GM18526 (cell line): ENCODE measurements at regions not wholly inside any gene's neighbourhood (a gene's known extent, or its start where the extent isn't known, plus 50 kb on each side); places are given as distances from the start of the nearest gene placed in this dataset.

Experiments
- POLR2A ChIP-seq: IDR thresholded peaks from 3 replicates; pipeline ENCODE4 v1.6.1; 2011; ENCODE audit not compliant: insufficient read length; ENCODE audit errors: extremely low read depth

GRCh38 chr11:35046681-35047080 lies 92.3 kb upstream of the CD44 start:
- TF ChIP-seq POLR2A: no peak

DNA sequence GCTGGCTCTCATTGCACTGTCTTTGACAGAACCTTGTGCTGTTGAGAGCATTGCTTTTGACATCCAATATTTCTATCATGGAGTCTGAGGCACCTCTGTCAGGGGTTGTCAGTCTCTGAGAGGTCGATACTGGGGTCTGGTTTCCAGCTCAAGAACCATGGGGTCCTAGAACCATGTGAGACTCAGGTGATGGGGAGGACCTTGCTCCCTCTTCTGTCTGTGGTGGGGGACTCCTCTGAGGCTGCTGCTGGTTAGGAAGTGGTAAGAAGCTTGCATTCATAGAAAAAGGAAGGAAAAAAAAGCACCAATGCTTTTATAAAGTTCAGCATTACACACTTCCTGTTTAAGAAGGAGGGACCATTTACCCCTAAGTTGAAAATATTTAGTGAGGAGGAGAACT lies 91.8 kb upstream of the CD44 start:
- no peak for TF ChIP-seq POLR2A

DNA sequence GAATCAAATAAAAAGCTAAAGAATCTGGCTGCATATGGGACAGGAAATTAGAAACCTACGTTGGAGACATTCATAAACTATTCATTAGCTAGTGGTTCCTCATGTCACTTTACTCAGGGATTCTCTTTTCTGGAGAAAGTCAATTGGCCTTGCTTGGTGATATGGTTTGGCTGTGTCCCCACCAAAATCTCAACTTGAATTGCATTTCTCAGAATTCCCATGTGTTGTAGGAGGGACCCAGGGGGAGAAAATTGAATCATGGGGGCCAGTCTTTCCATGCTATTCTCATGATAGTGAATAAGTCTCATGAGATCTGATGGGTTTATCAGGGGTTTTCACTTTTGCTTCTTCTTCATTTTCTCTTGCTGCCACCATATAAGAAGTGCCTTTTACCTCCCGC lies 91.2 kb upstream of the CD44 start:
- TF ChIP-seq POLR2A: no peak

- TF ChIP-seq POLR2A: no peak
Measured at GRCh38 chr11:35049859-35050531, 89.0 kb upstream of the CD44 start.

DNA sequence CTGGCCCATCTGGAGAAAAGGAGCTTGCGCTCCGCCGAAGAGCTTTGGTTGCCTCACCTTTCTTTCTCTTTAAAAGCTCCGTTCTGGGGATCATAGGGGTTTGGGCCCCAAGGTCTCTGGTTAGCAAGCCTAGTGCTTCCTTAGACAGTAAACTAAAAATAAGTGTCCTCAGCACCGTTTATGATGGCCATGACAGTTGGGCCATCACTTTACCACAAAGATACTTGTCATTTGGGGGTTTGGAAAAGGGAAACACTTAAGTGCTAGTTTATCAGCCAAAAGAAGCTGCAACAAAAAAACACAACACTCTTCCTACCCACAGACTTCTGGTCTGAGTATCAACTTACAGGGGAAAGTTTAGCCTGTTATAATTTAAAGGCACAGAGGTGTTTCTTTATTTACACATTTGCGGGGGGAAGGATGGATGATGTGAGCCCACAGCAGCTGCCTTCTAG lies 88.4 kb upstream of the CD44 start:
- no peak for TF ChIP-seq POLR2A

DNA sequence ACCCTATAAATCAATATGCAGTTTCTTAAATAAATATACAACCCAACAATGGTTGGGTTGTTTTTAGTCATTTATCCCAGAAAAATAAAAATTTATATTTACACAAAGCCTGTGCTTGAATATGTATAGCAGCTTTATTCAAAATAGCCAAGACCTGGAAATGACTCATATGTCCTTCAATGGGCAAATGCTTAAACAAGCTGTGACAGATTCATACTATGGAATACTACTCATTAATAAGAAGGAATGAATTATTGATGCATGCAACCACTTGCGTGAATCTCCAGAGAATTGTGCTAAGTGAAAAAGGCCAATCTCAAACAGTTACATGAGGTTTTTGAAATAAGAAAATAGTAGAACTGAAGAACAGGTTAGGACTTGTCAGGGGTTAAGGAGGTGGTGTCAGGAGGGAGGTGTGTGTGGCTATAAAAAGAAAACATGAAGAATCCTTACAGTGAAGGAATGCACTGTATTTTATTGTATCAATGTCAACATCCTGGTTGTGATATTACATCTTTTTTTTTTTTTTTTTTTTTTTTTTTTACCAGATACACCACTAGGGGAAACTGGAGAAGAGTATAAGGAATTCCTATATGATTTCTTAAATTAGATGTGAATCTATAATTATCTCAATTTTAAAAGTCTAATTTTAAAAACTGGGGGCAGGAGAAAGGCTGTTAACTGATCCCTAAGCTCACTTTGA lies 82.4 kb upstream of the CD44 start:
- no peak for TF ChIP-seq POLR2A

GRCh38 chr11:35057926-35058668 lies 80.9 kb upstream of the CD44 start:
- TF ChIP-seq POLR2A: no peak

DNA sequence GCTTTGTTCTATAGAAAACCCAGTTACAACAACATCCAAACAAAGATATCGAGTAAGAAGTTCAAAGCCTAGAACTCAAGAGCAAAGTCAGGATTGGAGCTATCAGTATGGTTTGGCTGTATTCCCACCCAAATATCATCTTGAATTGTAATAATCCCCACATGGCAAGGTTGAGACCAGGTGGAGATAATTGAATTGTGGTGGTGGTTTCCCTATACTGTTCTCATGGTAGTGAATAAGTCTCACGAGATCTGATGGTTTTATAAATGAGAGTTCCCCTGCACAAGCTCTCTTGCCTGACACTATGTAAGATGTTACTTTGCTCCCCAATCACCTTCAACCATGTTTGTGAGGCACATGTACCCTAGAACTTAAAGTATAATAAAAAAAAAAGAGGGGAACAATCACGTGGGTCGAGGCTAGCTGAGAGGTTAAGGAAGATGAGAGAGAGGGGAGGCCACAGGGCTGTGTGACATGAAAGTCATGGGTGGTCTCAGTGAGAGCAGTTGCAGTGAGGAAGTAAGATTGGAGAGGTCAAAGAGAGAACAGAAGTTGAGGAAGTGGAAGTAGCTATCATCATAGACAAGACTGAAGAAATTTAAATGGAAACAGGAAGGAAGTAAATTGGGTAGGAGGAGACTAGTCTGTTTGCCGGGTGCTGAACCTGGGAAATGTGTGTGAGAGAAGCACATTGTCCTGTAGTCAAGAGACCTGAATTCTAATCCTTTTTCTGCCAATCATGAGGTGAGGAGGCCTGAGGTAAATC lies 80.1 kb upstream of the CD44 start:
- TF ChIP-seq POLR2A: no peak

GRCh38 chr11:35061516-35062440 lies 77.2 kb upstream of the CD44 start:
- TF ChIP-seq POLR2A: no peak

DNA sequence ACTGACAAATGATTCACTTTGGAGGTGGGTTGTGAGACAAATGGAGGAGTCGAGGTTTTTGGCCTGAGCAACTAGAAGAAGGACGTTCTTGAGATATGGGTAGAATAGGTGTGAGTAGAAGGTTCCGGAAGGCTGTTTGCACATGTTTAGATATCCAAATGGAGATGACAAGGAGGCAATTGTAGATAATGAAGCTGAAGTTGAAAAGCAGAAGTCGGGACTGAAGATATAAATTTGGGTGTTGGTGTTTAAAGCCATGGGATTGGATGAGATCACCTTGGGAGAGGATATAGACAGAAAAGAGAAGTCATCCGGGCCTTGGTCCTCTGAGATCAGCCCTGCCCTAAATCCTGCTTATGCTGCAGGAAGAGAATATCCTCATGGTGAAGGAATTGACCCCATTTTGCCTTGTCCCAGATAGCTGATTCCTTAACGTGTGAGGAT lies 75.5 kb upstream of the CD44 start:
- TF ChIP-seq POLR2A: no peak

GRCh38 chr11:35064114-35064800 lies 74.7 kb upstream of the CD44 start:
- no peak for TF ChIP-seq POLR2A

GRCh38 chr11:35065566-35065965 lies 73.4 kb upstream of the CD44 start:
- no peak for TF ChIP-seq POLR2A

DNA sequence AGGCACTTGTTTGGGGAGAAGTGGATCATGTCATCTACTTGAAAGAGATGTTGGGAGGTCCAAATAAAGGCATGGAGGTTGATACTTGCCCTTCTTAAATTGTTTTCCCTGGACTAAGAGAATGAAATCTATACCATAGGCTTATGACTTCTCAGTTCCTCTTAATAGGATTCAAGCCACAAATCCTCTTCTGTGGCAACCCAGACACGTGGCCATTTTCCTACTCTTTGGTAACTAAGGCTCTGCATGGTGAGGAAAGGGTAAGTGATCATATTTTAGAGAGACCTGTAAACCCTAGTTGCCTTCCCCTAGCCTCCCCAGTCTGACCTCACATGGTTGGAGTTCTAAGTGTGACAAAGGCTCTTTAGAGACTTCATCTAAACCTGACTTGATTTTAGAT lies 72.9 kb upstream of the CD44 start:
- TF ChIP-seq POLR2A: no peak
